MM.1S (cell line): ENCODE measurements at regions not wholly inside any gene's neighbourhood (a gene's known extent, or its start where the extent isn't known, plus 50 kb on each side); places are given as distances from the start of the nearest gene placed in this dataset.

Source experiments
- CTCF ChIP-seq: fragments of 300-600 bp; sonication (generic); IDR thresholded peaks from 2 replicates; pipeline ENCODE4 v1.5.1; 2016; ENCODE audit warnings: antibody characterized with exemption, low read length, mixed read lengths
- EZH2 ChIP-seq: fragments of 300-600 bp; sonication (generic); optimal IDR thresholded peaks from 2 replicates; pipeline ENCODE3; 2017; ENCODE audit warnings: low read depth, mild to moderate bottlenecking, antibody characterized with exemption, low read length, mixed read lengths
- EZH2phosphoT487 ChIP-seq: fragments of 300-600 bp; sonication (generic); IDR thresholded peaks from 2 replicates; pipeline ENCODE4 v1.6.1; 2018; ENCODE audit warnings: antibody characterized with exemption, low read length

DNA sequence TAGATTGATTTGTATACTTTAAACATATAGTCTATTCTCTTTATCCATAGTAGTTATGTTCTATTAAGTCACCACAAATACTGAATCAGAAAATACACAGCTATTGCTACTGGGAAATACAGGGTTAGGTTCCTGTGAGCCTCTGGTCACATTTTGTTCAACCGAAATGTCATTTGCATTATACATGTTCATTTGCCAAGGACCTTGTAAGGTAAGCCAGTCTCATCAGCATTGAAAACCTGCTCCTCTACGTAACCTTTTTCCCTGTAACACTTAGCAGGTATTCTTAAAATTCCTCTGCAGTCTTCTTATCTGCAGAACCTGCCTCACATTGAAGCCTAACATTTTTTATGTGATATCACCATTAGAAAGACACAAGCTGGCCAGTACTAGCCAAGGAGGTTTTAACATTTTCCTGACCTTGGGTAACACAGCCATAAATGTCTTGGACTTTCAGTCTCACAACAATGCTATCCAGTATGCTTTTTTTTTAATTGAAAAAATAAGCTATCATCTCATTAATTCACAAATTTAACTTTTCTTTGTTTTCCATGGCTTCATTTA is 765.7 kb upstream of the IGFBP7 start:
- TF ChIP-seq CTCF: no peak
- TF ChIP-seq EZH2phosphoT487: no peak
- no peak for TF ChIP-seq EZH2
